ENCODE measurements at regions not wholly inside any gene's neighbourhood (a gene's known extent, or its start where the extent isn't known, plus 50 kb on each side); places are given as distances from the start of the nearest gene placed in this dataset.

DNA sequence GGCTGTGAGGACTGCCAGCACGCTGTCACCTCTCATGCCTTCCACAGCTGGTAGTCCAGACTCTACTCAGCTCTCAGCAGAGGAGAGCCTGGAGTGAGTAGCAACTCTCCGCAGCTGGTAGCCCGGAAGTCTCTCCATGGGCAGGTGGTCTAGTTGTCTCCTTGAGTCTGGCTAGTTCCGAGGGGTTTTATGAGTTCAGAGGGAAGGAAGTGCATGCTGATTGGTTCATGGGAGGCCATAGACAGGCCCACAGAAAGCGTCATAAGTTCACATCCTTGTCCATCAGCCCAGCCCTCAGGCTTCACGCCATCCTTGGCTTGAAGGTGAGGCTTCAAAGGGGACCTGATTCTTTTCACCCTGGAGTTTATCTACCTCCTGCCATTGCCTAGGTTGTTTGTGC is 2662.4 kb upstream of the PCDH20 start (continued):
- TF ChIP-seq ZNF235 (CRISPR knock-in tag; IDR thresholded peaks at IDR 0.05; ENCODE audit: borderline replicate concordance) = no peak
- TF ChIP-seq, protein P1, sequence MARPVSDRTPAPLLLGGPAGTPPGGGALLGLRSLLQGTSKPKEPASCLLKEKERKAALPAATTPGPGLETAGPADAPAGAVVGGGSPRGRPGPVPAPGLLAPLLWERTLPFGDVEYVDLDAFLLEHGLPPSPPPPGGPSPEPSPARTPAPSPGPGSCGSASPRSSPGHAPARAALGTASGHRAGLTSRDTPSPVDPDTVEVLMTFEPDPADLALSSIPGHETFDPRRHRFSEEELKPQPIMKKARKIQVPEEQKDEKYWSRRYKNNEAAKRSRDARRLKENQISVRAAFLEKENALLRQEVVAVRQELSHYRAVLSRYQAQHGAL (CRISPR knock-in tag; IDR thresholded peaks at IDR 0.05; ENCODE audit: not compliant biosample characterization) = no peak
- TF ChIP-seq, protein P2, sequence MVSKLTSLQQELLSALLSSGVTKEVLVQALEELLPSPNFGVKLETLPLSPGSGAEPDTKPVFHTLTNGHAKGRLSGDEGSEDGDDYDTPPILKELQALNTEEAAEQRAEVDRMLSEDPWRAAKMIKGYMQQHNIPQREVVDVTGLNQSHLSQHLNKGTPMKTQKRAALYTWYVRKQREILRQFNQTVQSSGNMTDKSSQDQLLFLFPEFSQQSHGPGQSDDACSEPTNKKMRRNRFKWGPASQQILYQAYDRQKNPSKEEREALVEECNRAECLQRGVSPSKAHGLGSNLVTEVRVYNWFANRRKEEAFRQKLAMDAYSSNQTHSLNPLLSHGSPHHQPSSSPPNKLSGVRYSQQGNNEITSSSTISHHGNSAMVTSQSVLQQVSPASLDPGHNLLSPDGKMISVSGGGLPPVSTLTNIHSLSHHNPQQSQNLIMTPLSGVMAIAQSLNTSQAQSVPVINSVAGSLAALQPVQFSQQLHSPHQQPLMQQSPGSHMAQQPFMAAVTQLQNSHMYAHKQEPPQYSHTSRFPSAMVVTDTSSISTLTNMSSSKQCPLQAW (CRISPR knock-in tag; IDR thresholded peaks at IDR 0.05) = no peak
- TF ChIP-seq CREB1 (IDR thresholded peaks at IDR 0.05) = peak; percentile 27; the same call in 1 of the 2 replicates
- no peak for TF ChIP-seq CREB1 (CRISPR knock-in tag; IDR thresholded peaks at IDR 0.05)
- TF ChIP-seq PTBP1 (IDR thresholded peaks at IDR 0.05; ENCODE audit: low read depth, low read length, poor library complexity, severe bottlenecking) = no peak
- TF ChIP-seq ZBTB7A (CRISPR knock-in tag; IDR thresholded peaks at IDR 0.05) = no peak
- TF ChIP-seq ZNF333 (CRISPR knock-in tag; IDR thresholded peaks at IDR 0.05; ENCODE audit: borderline replicate concordance) = no peak
- TF ChIP-seq NFYB (CRISPR knock-in tag; IDR thresholded peaks at IDR 0.05) = peak; percentile 78
- no peak for TF ChIP-seq SNRNP70 (IDR thresholded peaks at IDR 0.05; ENCODE audit: low read depth, low read length)
- TF ChIP-seq, protein P3, sequence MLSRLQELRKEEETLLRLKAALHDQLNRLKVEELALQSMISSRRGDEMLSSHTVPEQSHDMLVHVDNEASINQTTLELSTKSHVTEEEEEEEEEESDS (CRISPR knock-in tag; IDR thresholded peaks at IDR 0.05; ENCODE audit: borderline replicate concordance) = no peak
- no peak for TF ChIP-seq ZNF7 (CRISPR knock-in tag; IDR thresholded peaks at IDR 0.05)
- TF ChIP-seq MYC (CRISPR knock-in tag; IDR thresholded peaks at IDR 0.05; ENCODE audit: borderline replicate concordance) = no peak
- TF ChIP-seq ZNF20 (CRISPR knock-in tag; IDR thresholded peaks at IDR 0.05) = no peak
- TF ChIP-seq, protein P4, sequence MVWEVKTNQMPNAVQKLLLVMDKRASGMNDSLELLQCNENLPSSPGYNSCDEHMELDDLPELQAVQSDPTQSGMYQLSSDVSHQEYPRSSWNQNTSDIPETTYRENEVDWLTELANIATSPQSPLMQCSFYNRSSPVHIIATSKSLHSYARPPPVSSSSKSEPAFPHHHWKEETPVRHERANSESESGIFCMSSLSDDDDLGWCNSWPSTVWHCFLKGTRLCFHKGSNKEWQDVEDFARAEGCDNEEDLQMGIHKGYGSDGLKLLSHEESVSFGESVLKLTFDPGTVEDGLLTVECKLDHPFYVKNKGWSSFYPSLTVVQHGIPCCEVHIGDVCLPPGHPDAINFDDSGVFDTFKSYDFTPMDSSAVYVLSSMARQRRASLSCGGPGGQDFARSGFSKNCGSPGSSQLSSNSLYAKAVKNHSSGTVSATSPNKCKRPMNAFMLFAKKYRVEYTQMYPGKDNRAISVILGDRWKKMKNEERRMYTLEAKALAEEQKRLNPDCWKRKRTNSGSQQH (CRISPR knock-in tag; IDR thresholded peaks at IDR 0.05; ENCODE audit: low read depth) = no peak
- TF ChIP-seq, protein P5, sequence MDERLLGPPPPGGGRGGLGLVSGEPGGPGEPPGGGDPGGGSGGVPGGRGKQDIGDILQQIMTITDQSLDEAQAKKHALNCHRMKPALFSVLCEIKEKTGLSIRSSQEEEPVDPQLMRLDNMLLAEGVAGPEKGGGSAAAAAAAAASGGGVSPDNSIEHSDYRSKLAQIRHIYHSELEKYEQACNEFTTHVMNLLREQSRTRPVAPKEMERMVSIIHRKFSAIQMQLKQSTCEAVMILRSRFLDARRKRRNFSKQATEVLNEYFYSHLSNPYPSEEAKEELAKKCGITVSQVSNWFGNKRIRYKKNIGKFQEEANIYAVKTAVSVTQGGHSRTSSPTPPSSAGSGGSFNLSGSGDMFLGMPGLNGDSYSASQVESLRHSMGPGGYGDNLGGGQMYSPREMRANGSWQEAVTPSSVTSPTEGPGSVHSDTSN (CRISPR knock-in tag; IDR thresholded peaks at IDR 0.05) = peak; percentile 80
- TF ChIP-seq, protein P6, sequence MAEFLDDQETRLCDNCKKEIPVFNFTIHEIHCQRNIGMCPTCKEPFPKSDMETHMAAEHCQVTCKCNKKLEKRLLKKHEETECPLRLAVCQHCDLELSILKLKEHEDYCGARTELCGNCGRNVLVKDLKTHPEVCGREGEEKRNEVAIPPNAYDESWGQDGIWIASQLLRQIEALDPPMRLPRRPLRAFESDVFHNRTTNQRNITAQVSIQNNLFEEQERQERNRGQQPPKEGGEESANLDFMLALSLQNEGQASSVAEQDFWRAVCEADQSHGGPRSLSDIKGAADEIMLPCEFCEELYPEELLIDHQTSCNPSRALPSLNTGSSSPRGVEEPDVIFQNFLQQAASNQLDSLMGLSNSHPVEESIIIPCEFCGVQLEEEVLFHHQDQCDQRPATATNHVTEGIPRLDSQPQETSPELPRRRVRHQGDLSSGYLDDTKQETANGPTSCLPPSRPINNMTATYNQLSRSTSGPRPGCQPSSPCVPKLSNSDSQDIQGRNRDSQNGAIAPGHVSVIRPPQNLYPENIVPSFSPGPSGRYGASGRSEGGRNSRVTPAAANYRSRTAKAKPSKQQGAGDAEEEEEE (CRISPR knock-in tag; IDR thresholded peaks at IDR 0.05; ENCODE audit: borderline replicate concordance) = no peak
- TF ChIP-seq FOXJ3 (CRISPR knock-in tag; IDR thresholded peaks at IDR 0.05; ENCODE audit: borderline replicate concordance) = no peak
- no peak for TF ChIP-seq SMAD1 (CRISPR knock-in tag; IDR thresholded peaks at IDR 0.05; ENCODE audit: borderline replicate concordance, low read depth)
- TF ChIP-seq ZNF143 (CRISPR knock-in tag; IDR thresholded peaks at IDR 0.05) = no peak
- TF ChIP-seq TCF12 (IDR thresholded peaks at IDR 0.05) = no peak
- TF ChIP-seq TCF12 (CRISPR knock-in tag; IDR thresholded peaks at IDR 0.05) = no peak
- TF ChIP-seq NFYC (CRISPR knock-in tag; IDR thresholded peaks at IDR 0.05) = peak; percentile 81
- no peak for TF ChIP-seq LCORL (IDR thresholded peaks at IDR 0.05)
- TF ChIP-seq LCORL (CRISPR knock-in tag; IDR thresholded peaks at IDR 0.05) = no peak
- TF ChIP-seq ZMYM2 (CRISPR knock-in tag; IDR thresholded peaks at IDR 0.05) = no peak
- no peak for TF ChIP-seq TBP (CRISPR knock-in tag; IDR thresholded peaks at IDR 0.05)
- peak; percentile 66 to 73 for TF ChIP-seq POLR2A (IDR thresholded peaks at IDR 0.05; ENCODE audit: insufficient read depth in 1 of 2, low read depth in 2 of 2, low read length in 2 of 2)
